ENCODE measurements at regions not wholly inside any gene's neighbourhood (a gene's known extent, or its start where the extent isn't known, plus 50 kb on each side); places are given as distances from the start of the nearest gene placed in this dataset.

DNA sequence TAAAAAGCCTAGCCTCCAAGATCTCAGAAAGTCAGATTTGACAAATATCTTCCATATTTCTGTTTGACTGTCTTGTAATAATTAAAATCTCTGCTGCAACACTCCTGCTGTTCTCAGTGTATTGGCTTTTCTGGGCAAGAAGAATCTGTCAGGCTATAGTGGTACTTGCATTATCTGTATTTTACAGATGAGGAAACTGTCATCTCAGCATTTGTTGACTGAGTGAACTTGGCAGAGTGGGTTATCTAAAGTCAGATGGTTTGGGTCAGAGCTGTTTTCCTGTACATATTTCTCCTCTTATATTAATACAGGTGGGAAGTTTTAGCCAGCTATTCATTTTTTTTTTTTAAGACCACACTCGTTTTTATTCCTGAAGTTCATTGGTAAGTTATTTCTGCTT lies 1378.2 kb upstream of the PCDH20 start:
- TF ChIP-seq, protein P1, sequence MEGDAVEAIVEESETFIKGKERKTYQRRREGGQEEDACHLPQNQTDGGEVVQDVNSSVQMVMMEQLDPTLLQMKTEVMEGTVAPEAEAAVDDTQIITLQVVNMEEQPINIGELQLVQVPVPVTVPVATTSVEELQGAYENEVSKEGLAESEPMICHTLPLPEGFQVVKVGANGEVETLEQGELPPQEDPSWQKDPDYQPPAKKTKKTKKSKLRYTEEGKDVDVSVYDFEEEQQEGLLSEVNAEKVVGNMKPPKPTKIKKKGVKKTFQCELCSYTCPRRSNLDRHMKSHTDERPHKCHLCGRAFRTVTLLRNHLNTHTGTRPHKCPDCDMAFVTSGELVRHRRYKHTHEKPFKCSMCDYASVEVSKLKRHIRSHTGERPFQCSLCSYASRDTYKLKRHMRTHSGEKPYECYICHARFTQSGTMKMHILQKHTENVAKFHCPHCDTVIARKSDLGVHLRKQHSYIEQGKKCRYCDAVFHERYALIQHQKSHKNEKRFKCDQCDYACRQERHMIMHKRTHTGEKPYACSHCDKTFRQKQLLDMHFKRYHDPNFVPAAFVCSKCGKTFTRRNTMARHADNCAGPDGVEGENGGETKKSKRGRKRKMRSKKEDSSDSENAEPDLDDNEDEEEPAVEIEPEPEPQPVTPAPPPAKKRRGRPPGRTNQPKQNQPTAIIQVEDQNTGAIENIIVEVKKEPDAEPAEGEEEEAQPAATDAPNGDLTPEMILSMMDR (IDR thresholded peaks at IDR 0.05): no peak
- TF ChIP-seq POLR2A (IDR thresholded peaks at IDR 0.05): no peak
- no peak for TF ChIP-seq EP300 (IDR thresholded peaks at IDR 0.05)

All from suprapubic skin (tissue), 3 donors.